Type B pancreatic cell (in vitro differentiated cells): ENCODE measurements at regions not wholly inside any gene's neighbourhood (a gene's known extent, or its start where the extent isn't known, plus 50 kb on each side); places are given as distances from the start of the nearest gene placed in this dataset.

Experiments used
- DNase-seq: peaks from one replicate; pipeline ENCODE4 v3.0.0; 2021; ENCODE audit warnings: mixed read lengths; ENCODE audit not compliant: unreplicated experiment; ENCODE audit errors: extremely low spot score
- H3K27ac Mint-ChIP-seq: 2 replicates; pipeline ENCODE4 v1.8.0; 2021; ENCODE audit warnings: mild to moderate bottlenecking, mixed read lengths
- H3K27me3 Mint-ChIP-seq: 2 replicates; pipeline ENCODE4 v1.8.0; 2021; ENCODE audit warnings: mixed read lengths
- H3K36me3 Mint-ChIP-seq: 2 replicates; pipeline ENCODE4 v1.8.0; 2021; ENCODE audit warnings: mixed read lengths
- H3K4me1 Mint-ChIP-seq: one replicate; pipeline ENCODE4 v1.8.0; 2021; ENCODE audit warnings: mixed read lengths; ENCODE audit not compliant: unreplicated experiment
- H3K4me3 Mint-ChIP-seq: 2 replicates; pipeline ENCODE4 v1.8.0; 2021; ENCODE audit warnings: mild to moderate bottlenecking, mixed read lengths
- H3K9me3 Mint-ChIP-seq: 2 replicates; pipeline ENCODE4 v1.8.0; 2021; ENCODE audit warnings: mixed read lengths
- CTCF ChIP-seq: fragments of 200-600 bp; sonication (generic); conservative IDR thresholded peaks from 2 replicates; pipeline ENCODE4 v1.5.0; 2021; ENCODE audit warnings: antibody characterized with exemption, mild to moderate bottlenecking

GRCh38 chr1:4010284-4010683 is 110.2 kb upstream of the C1orf174 start:
- DNase-seq = peak; percentile 54
- no peaks in the 10 kb centered on the region for H3K36me3 Mint-ChIP-seq
- peaks cover 4% of the 10 kb centered on the region for H3K4me1 Mint-ChIP-seq
- peaks cover 4% of the 10 kb centered on the region for H3K9me3 Mint-ChIP-seq
- H3K4me3 Mint-ChIP-seq = no peak overlapping the region
- TF ChIP-seq CTCF = no peak
- no peak overlapping the region for H3K27ac Mint-ChIP-seq
- peaks cover 14% of the 10 kb centered on the region for H3K27me3 Mint-ChIP-seq

- Mint-ChIP-seq H3K27me3 (peaks cover 17% of the 10 kb centered on the region), H3K4me3 (no peak overlapping the region), H3K36me3 (no peaks in the 10 kb centered on the region), H3K27ac (no peak overlapping the region), H3K4me1 (peaks cover 4% of the 10 kb centered on the region), H3K9me3 (peaks cover 4% of the 10 kb centered on the region)
- TF ChIP-seq CTCF = no peak
- DNase-seq = peak; percentile 51
Measured at GRCh38 chr1:4010814-4011605, 110.9 kb upstream of the C1orf174 start.

GRCh38 chr1:4016351-4017130 is 116.5 kb upstream of the C1orf174 start:
- Mint-ChIP-seq H3K27ac (no peak overlapping the region), H3K36me3 (no peaks in the 10 kb centered on the region)

GRCh38 chr1:4017636-4018365 is 117.7 kb upstream of the C1orf174 start:
- peaks cover 43% of the 10 kb centered on the region for H3K27me3 Mint-ChIP-seq
- H3K4me1 Mint-ChIP-seq = peaks cover 4% of the 10 kb centered on the region
- no peak for TF ChIP-seq CTCF
- no peak overlapping the region for H3K27ac Mint-ChIP-seq
- peak; percentile 22 for DNase-seq
- no peaks in the 10 kb centered on the region for H3K9me3 Mint-ChIP-seq
- no peak overlapping the region for H3K4me3 Mint-ChIP-seq
- no peaks in the 10 kb centered on the region for H3K36me3 Mint-ChIP-seq

More at GRCh38 chr1:4016351-4017130, 116.5 kb upstream of the C1orf174 start:
- DNase-seq = peak; percentile 36
- no peaks in the 10 kb centered on the region for H3K9me3 Mint-ChIP-seq
- peaks cover 39% of the 10 kb centered on the region for H3K27me3 Mint-ChIP-seq
- no peak overlapping the region for H3K4me3 Mint-ChIP-seq
- TF ChIP-seq CTCF = no peak
- H3K4me1 Mint-ChIP-seq = peaks cover 4% of the 10 kb centered on the region

GRCh38 chr1:4018466-4019146 is 118.5 kb upstream of the C1orf174 start:
- DNase-seq = peak; percentile 58
- TF ChIP-seq CTCF = no peak
- H3K36me3 Mint-ChIP-seq = no peaks in the 10 kb centered on the region
- no peak overlapping the region for H3K4me3 Mint-ChIP-seq
- no peak overlapping the region for H3K27ac Mint-ChIP-seq
- peaks cover 41% of the 10 kb centered on the region for H3K27me3 Mint-ChIP-seq
- no peaks in the 10 kb centered on the region for H3K9me3 Mint-ChIP-seq
- peaks cover 4% of the 10 kb centered on the region for H3K4me1 Mint-ChIP-seq
